ENCODE measurements at regions not wholly inside any gene's neighbourhood (a gene's known extent, or its start where the extent isn't known, plus 50 kb on each side); places are given as distances from the start of the nearest gene placed in this dataset.

GRCh38 chr5:74988273-74988983 lies 63.9 kb downstream of the GCNT4 start:
- TF ChIP-seq ZNF263 (CRISPR knock-in tag; IDR thresholded peaks at IDR 0.05; ENCODE audit: low read depth) (no peak), ZSCAN18 (CRISPR knock-in tag; IDR thresholded peaks at IDR 0.05) (no peak), NR2C2 (CRISPR knock-in tag; IDR thresholded peaks at IDR 0.05) (no peak), IRF2 (CRISPR knock-in tag; IDR thresholded peaks at IDR 0.05; ENCODE audit: borderline replicate concordance, low read depth) (no peak), RELA (CRISPR knock-in tag; IDR thresholded peaks at IDR 0.05; ENCODE audit: borderline replicate concordance) (no peak), ZNF121 (CRISPR knock-in tag; IDR thresholded peaks at IDR 0.05) (no peak), E2F5 (CRISPR knock-in tag; IDR thresholded peaks at IDR 0.05) (no peak), ATF1 (CRISPR knock-in tag; IDR thresholded peaks at IDR 0.05) (no peak), ETV6 (CRISPR knock-in tag; IDR thresholded peaks at IDR 0.05) (no peak), CREM (CRISPR knock-in tag; IDR thresholded peaks at IDR 0.05) (no peak)
- TF ChIP-seq, protein P1, sequence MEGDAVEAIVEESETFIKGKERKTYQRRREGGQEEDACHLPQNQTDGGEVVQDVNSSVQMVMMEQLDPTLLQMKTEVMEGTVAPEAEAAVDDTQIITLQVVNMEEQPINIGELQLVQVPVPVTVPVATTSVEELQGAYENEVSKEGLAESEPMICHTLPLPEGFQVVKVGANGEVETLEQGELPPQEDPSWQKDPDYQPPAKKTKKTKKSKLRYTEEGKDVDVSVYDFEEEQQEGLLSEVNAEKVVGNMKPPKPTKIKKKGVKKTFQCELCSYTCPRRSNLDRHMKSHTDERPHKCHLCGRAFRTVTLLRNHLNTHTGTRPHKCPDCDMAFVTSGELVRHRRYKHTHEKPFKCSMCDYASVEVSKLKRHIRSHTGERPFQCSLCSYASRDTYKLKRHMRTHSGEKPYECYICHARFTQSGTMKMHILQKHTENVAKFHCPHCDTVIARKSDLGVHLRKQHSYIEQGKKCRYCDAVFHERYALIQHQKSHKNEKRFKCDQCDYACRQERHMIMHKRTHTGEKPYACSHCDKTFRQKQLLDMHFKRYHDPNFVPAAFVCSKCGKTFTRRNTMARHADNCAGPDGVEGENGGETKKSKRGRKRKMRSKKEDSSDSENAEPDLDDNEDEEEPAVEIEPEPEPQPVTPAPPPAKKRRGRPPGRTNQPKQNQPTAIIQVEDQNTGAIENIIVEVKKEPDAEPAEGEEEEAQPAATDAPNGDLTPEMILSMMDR (IDR thresholded peaks at IDR 0.05), result no peak
- TF ChIP-seq, protein P2, sequence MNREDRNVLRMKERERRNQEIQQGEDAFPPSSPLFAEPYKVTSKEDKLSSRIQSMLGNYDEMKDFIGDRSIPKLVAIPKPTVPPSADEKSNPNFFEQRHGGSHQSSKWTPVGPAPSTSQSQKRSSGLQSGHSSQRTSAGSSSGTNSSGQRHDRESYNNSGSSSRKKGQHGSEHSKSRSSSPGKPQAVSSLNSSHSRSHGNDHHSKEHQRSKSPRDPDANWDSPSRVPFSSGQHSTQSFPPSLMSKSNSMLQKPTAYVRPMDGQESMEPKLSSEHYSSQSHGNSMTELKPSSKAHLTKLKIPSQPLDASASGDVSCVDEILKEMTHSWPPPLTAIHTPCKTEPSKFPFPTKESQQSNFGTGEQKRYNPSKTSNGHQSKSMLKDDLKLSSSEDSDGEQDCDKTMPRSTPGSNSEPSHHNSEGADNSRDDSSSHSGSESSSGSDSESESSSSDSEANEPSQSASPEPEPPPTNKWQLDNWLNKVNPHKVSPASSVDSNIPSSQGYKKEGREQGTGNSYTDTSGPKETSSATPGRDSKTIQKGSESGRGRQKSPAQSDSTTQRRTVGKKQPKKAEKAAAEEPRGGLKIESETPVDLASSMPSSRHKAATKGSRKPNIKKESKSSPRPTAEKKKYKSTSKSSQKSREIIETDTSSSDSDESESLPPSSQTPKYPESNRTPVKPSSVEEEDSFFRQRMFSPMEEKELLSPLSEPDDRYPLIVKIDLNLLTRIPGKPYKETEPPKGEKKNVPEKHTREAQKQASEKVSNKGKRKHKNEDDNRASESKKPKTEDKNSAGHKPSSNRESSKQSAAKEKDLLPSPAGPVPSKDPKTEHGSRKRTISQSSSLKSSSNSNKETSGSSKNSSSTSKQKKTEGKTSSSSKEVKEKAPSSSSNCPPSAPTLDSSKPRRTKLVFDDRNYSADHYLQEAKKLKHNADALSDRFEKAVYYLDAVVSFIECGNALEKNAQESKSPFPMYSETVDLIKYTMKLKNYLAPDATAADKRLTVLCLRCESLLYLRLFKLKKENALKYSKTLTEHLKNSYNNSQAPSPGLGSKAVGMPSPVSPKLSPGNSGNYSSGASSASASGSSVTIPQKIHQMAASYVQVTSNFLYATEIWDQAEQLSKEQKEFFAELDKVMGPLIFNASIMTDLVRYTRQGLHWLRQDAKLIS (CRISPR knock-in tag; IDR thresholded peaks at IDR 0.05; ENCODE audit: borderline replicate concordance), result no peak
